Activated CD4-positive, alpha-beta T cell treated with anti-CD3 and anti-CD28 coated beads, Interleukin-2, amount 10 ng/mL, durations not matched to agents 24 days and 14 days (primary cell): ENCODE measurements at regions not wholly inside any gene's neighbourhood (a gene's known extent, or its start where the extent isn't known, plus 50 kb on each side); places are given as distances from the start of the nearest gene placed in this dataset.

Experiments
- DNase-seq: peaks from one replicate; pipeline ENCODE4 v3.0.0; 2022
- H3K27ac Mint-ChIP-seq: one replicate; pipeline ENCODE4 v1.8.0; 2022; ENCODE audit warnings: mild to moderate bottlenecking, mixed read lengths
- H3K27me3 Mint-ChIP-seq: one replicate; pipeline ENCODE4 v1.8.0; 2022; ENCODE audit warnings: mixed read lengths
- H3K36me3 Mint-ChIP-seq: one replicate; pipeline ENCODE4 v1.8.0; 2022; ENCODE audit warnings: low read depth, mild to moderate bottlenecking, mixed read lengths
- H3K4me1 Mint-ChIP-seq: one replicate; pipeline ENCODE4 v1.8.0; 2021; ENCODE audit warnings: mixed read lengths
- H3K4me3 Mint-ChIP-seq: one replicate; pipeline ENCODE4 v1.8.0; 2022; ENCODE audit warnings: mild to moderate bottlenecking, moderate library complexity, mixed read lengths
- H3K9me3 Mint-ChIP-seq: one replicate; pipeline ENCODE4 v1.8.0; 2021; ENCODE audit warnings: mixed read lengths
- intact Hi-C: fragments of 100-400 bp; cut with micrococcal nuclease; formaldehyde crosslinking; loops from one replicate; pipeline ENCODE4 v1.15.1; 2023

DNA sequence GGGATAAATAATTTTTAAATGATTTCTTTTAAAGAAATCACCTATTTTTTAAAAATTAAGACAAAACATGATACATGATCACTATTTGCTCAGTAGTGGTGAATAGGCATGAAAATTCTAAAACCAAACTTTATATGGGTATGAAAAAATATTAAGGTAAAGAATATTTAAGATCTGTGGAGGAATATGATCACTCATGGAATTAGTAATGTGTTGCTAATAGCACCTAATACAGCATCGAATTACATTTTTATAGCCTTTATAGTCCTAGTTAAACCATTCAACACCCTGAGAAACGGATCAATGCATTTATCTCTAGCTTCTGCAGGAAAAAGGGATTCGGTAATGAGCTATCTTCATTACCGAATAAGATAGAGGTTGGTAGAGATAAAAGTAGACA, 373.9 kb downstream of the LRRIQ3 start:
- intact Hi-C loops: no loop called here
- H3K36me3 Mint-ChIP-seq: no peaks in the 10 kb centered on the region
- no peak overlapping the region for H3K27ac Mint-ChIP-seq
- DNase-seq: no peak
- H3K27me3 Mint-ChIP-seq: no peaks in the 10 kb centered on the region
- no peak overlapping the region for H3K4me3 Mint-ChIP-seq
- H3K9me3 Mint-ChIP-seq: no peaks in the 10 kb centered on the region
- H3K4me1 Mint-ChIP-seq: no peaks in the 10 kb centered on the region

DNA sequence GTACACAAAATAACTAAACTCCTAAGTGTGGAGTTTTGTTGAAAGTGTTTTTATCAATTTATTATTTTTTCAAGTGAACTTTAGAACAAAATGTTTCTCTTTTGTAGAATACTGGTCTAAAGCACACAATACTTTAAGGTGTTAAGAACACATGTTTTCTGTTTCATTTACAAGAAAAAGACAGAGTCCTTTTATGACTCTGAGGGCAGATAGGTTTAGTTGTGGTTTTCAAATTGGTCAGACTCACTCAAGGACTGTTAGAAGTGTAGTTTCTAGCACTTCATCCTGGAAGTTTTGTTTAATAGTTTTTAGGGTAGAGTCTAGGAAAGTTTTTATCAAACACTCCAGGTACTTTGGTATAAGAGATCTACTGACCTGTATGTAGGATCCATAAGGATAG, 376.5 kb downstream of the LRRIQ3 start:
- Mint-ChIP-seq H3K9me3 (no peaks in the 10 kb centered on the region), H3K36me3 (no peaks in the 10 kb centered on the region), H3K27ac (no peak overlapping the region), H3K27me3 (no peaks in the 10 kb centered on the region), H3K4me1 (no peaks in the 10 kb centered on the region), H3K4me3 (no peak overlapping the region)
- intact Hi-C loops: no loop called here
- no peak for DNase-seq

DNA sequence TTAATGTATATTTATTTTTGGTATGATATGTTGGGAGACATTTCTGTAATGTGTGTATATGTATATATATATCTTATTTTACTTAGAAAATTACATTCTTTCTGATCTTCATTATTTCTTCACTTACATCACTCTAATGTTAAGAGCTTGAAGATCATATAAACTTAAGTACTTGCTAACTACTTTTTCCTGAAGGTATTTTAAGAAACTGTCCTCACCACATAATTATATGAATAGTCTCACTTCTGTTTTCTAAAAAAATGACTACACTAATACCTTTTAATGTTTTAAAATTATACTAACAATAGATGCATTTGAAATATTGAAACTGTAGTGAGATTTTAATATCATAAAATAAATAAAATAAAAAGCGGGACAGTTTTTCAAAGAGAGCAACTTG, 377.1 kb downstream of the LRRIQ3 start:
- intact Hi-C loops: no loop called here
- no peak overlapping the region for H3K4me3 Mint-ChIP-seq

DNA sequence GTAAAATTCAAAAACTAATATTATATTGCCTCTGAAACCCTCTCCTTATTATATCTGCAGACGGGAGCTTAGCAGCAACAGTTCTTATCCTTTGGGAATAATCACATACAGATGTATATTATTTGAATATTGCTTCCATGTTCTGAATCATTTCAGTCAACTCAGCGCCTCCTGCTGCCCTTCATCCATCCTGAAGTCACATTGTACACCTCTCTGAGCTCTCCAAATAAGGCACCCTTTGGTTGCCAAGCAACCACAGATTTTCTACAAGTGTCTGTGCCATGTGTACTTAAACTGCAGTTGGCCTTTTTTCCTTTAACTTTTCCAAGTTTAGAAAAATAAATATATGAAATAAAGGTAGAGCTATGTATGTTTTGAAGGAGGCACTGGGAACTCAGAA, 384.3 kb downstream of the LRRIQ3 start:
- Mint-ChIP-seq H3K9me3 (peaks cover 4% of the 10 kb centered on the region), H3K27ac (no peak overlapping the region), H3K4me3 (no peak overlapping the region), H3K4me1 (no peaks in the 10 kb centered on the region), H3K27me3 (no peaks in the 10 kb centered on the region), H3K36me3 (no peaks in the 10 kb centered on the region)
- no peak for DNase-seq
- intact Hi-C loops: no loop called here

More for the DNA sequence above, 377.1 kb downstream of the LRRIQ3 start:
- no peak for DNase-seq
- Mint-ChIP-seq H3K4me1 (no peaks in the 10 kb centered on the region), H3K27me3 (no peaks in the 10 kb centered on the region), H3K36me3 (no peaks in the 10 kb centered on the region), H3K27ac (no peak overlapping the region), H3K9me3 (no peaks in the 10 kb centered on the region)

DNA sequence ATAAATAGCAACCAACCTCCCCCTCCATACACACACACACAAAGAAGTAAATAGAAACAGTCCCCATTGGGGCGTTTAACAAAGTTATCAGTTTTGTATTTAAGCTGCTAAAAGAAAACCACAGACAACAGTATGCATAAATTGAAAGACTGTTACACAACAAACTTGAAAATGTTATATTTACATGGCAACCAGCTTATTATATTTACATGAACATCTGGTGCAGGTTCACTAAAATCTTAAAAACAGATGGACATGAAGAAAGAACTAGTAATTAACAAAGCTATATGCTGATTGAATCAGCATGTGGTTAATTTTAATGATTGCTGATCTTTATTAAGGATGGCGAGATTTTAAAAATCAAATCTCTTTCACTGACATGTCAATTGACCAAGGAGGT, 384.7 kb downstream of the LRRIQ3 start:
- Mint-ChIP-seq H3K36me3 (no peaks in the 10 kb centered on the region), H3K27ac (no peak overlapping the region), H3K27me3 (no peaks in the 10 kb centered on the region), H3K4me3 (no peak overlapping the region), H3K4me1 (no peaks in the 10 kb centered on the region), H3K9me3 (peaks cover 4% of the 10 kb centered on the region)
- intact Hi-C loops: no loop called here
- no peak for DNase-seq

DNA sequence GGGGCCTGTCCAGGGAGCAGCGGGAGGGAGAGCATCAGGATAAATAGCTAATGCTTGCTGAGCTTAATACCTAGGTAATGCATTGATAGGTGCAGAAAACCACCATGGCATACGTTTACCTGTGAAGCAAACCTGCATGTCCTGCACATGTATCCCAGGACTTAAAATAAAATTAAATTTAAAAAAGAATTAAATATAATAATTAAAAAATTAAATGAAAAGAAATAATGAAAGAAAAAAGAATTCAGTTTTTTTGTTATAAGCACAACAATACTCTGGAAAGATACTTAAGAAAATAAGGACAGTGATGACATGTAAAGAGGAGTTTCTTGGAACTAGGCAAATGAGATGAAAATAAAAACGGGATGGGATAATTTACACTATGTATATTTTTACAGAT, 386.2 kb downstream of the LRRIQ3 start:
- Mint-ChIP-seq H3K27me3 (no peaks in the 10 kb centered on the region), H3K9me3 (peaks cover 4% of the 10 kb centered on the region), H3K27ac (no peak overlapping the region), H3K4me1 (no peaks in the 10 kb centered on the region), H3K4me3 (no peak overlapping the region), H3K36me3 (no peaks in the 10 kb centered on the region)
- intact Hi-C loops: no loop called here
- DNase-seq: no peak

DNA sequence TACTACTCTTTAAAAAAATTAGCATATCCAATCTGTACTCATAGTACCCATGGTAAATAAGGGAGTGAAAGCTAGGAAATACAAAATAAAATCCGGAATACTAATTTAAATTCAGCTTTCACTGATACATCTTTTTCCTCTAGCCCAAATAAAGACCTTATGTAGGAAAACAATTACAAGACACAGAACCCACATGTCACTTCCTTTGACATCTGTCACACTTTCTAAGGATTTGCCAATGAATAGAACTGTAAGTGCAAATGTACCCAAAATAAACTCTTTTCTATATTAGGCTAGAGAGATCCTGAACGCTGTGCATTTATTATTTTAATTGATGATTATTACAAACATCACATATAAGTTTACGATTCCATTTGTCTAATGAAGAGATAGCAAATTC, 393.0 kb downstream of the LRRIQ3 start:
- H3K4me1 Mint-ChIP-seq: no peaks in the 10 kb centered on the region
- no peak for DNase-seq
- intact Hi-C loops: no loop called here
- H3K27ac Mint-ChIP-seq: no peak overlapping the region
- H3K4me3 Mint-ChIP-seq: no peak overlapping the region
- H3K9me3 Mint-ChIP-seq: peaks cover under 1% of the 10 kb centered on the region
- H3K36me3 Mint-ChIP-seq: no peaks in the 10 kb centered on the region
- H3K27me3 Mint-ChIP-seq: no peaks in the 10 kb centered on the region

DNA sequence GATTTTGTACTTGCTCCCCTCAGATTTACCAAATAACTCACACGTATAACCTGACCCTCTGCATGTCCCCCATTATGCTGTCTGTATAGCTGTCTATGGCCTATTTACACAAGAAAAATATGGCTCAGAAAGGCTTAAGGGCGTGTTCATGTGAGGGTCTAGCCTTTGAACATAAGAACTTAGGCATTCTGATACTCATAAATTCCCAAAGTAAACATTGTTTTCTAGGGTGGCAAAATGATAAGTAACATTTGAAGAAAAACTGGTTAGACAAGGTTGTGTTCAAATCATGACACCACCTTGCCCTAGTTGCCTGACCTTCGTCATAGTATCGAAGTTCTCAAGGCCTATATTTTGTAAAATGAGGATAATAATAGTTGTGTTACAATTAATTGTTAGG, 394.6 kb downstream of the LRRIQ3 start:
- no peaks in the 10 kb centered on the region for H3K36me3 Mint-ChIP-seq

DNA sequence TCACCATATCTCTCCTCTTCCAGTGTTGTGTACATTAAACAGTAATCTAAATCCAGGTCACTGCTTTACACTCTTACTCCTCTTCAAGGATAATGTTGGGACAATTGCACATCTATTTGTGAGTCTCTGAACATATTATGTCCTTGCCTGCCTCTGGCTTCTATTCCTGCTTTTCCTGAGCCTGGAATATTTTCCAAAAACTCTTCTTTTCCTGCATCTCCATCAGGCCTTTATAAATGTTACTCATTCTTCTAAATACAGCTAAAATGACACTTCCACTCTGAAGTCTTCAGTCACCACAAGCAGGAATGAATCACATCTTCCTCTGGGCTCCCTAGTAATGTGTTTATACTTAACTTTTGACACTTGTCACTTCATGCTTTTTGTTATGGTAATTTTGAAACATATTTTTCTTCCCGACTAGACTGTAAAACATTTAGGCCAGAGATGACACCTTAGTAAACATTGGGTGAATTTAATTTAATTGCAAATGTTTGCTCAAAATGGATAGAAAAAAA, 396.0 kb downstream of the LRRIQ3 start:
- intact Hi-C loops: no loop called here
- Mint-ChIP-seq H3K9me3 (no peaks in the 10 kb centered on the region), H3K36me3 (no peaks in the 10 kb centered on the region), H3K4me3 (no peak overlapping the region), H3K4me1 (no peaks in the 10 kb centered on the region), H3K27me3 (no peaks in the 10 kb centered on the region), H3K27ac (no peak overlapping the region)
- no peak for DNase-seq

More for the DNA sequence above, 394.6 kb downstream of the LRRIQ3 start:
- Mint-ChIP-seq H3K4me1 (no peaks in the 10 kb centered on the region), H3K9me3 (no peaks in the 10 kb centered on the region), H3K27ac (no peak overlapping the region), H3K27me3 (no peaks in the 10 kb centered on the region), H3K4me3 (no peak overlapping the region)
- intact Hi-C loops: no loop called here
- no peak for DNase-seq

DNA sequence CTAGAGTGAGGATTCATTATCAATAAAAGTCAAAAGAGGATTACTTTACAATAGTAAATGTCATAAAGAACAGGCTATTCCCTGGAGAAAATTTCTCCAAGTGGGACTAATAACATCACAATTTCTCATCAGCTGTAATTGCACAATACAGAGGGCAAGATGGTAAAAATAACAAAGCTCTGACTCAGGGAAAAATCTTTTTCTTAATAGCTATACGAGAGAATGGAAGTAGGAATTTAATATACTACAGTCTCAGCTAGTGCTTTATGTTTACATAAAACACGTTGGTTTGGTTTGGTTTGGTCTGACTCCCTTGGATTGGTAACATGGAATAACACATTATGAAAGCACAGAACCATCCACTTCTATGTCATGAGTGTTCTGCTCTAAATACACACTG, 397.6 kb downstream of the LRRIQ3 start:
- Mint-ChIP-seq H3K9me3 (no peaks in the 10 kb centered on the region), H3K4me1 (no peaks in the 10 kb centered on the region), H3K4me3 (no peak overlapping the region), H3K36me3 (no peaks in the 10 kb centered on the region), H3K27ac (no peak overlapping the region), H3K27me3 (no peaks in the 10 kb centered on the region)
- intact Hi-C loops: no loop called here
- DNase-seq: no peak

DNA sequence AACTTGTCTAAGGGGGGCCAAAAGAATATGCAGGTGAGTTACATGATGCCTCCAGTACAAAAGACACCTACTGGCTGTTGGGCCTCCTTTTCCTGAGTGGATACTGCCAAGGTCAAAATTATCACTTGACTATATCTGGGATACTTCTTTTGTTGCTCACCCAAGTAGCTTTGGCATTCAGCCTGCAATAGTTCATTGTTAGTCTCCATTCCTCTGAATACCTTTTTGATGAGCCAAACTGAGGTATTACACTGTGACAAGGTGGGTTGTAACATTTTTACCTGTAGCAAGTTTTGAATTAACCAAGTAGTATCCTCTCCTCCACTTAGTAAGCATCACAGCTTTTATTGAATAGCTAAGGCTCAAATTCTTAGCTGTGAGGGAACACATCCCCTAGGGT, 408.0 kb downstream of the LRRIQ3 start:
- intact Hi-C loops: no loop called here
- Mint-ChIP-seq H3K27me3 (no peaks in the 10 kb centered on the region), H3K27ac (no peak overlapping the region), H3K4me3 (no peak overlapping the region), H3K36me3 (no peaks in the 10 kb centered on the region), H3K4me1 (no peaks in the 10 kb centered on the region), H3K9me3 (no peaks in the 10 kb centered on the region)
- DNase-seq: no peak

DNA sequence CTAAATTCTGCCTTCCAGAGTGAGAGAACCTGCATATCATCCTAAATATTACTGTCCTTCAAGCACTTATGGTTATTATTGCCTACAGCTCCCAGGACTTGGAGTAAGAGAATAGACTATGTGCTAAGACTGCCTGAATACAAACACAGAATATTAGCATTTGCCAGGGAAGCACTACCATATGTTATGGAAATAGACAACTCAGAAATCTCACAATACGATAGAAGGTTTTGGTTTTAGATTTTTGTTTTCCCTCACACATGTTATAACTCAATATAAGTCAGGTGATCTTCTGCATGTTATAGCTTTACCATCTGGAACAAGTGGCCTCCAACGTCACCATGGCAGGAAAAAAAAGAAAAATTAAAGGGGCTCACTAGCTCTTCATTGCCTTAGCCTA, 413.9 kb downstream of the LRRIQ3 start:
- DNase-seq: no peak
- Mint-ChIP-seq H3K9me3 (no peaks in the 10 kb centered on the region), H3K4me1 (no peaks in the 10 kb centered on the region), H3K27ac (no peak overlapping the region), H3K4me3 (no peak overlapping the region), H3K27me3 (no peaks in the 10 kb centered on the region), H3K36me3 (no peaks in the 10 kb centered on the region)
- intact Hi-C loops: no loop called here

DNA sequence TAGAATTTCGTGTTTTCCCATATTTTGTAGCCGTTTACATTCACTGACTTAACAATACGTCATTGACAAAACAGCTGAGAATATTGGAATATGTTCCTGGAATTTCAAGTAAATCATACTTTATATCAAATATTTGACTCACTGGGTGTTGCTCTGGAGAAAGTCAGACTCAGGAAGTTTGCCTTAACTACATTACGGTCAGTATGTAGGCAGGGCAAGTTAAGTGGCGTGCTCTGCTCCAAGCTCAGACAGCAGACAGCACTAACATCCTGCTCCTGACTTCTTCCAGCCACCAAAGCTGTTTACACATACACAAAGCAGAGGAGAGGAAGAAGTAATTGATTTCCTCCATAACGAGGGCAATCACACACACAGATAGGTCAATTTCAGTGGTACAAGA, 414.6 kb downstream of the LRRIQ3 start:
- Mint-ChIP-seq H3K27ac (no peak overlapping the region), H3K27me3 (no peaks in the 10 kb centered on the region)
- intact Hi-C loops: no loop called here

DNA sequence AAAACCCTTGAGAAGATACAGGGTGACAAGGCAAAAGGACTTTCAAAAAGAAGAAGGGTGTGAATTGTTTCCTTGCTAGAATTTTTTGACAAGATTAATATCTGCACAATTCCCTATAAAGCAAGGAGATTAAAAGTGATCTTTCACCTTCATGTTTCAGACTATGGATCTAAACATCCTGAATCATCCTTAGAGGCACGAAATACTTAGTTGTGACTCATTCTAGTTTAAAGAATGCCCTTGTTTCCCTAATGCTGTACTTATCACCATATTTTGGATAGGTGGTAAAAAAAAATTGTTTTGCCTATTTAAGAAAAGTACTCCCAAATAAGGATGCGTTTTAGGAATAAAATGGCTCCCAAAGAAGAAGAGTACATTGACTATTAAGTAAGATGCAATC, 415.1 kb downstream of the LRRIQ3 start:
- Mint-ChIP-seq H3K9me3 (no peaks in the 10 kb centered on the region), H3K4me1 (no peaks in the 10 kb centered on the region), H3K4me3 (no peak overlapping the region), H3K27ac (no peak overlapping the region), H3K27me3 (no peaks in the 10 kb centered on the region), H3K36me3 (no peaks in the 10 kb centered on the region)
- intact Hi-C loops: no loop called here
- no peak for DNase-seq

More for the DNA sequence above, 414.6 kb downstream of the LRRIQ3 start:
- no peaks in the 10 kb centered on the region for H3K36me3 Mint-ChIP-seq
- H3K4me3 Mint-ChIP-seq: no peak overlapping the region
- no peaks in the 10 kb centered on the region for H3K4me1 Mint-ChIP-seq
- no peaks in the 10 kb centered on the region for H3K9me3 Mint-ChIP-seq
- no peak for DNase-seq

DNA sequence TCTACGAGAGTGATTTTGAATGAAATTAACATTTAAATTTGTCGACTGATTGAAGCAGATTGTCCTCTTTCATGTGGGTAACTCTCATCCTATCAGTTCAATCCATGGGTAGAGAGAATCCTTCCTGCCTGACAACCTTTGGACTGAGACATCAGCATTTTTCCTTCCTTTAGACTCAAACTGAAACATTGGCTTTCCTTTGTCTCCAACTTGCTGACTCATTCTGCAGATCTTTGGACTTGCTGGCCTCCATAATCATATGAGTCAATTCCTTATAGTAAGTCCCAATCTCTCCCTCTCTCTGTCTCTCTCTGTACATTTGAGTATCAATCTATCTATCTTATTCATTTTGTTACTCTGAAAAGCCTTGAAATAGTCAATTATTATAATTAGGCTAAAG, 416.7 kb downstream of the LRRIQ3 start:
- intact Hi-C loops: no loop called here
- H3K9me3 Mint-ChIP-seq: no peaks in the 10 kb centered on the region
- no peaks in the 10 kb centered on the region for H3K27me3 Mint-ChIP-seq
- no peak overlapping the region for H3K4me3 Mint-ChIP-seq
- no peaks in the 10 kb centered on the region for H3K36me3 Mint-ChIP-seq
- no peaks in the 10 kb centered on the region for H3K4me1 Mint-ChIP-seq
- no peak overlapping the region for H3K27ac Mint-ChIP-seq
- no peak for DNase-seq
